HUES48 (cell line): ENCODE measurements at regions not wholly inside any gene's neighbourhood (a gene's known extent, or its start where the extent isn't known, plus 50 kb on each side); places are given as distances from the start of the nearest gene placed in this dataset.

Source experiments
- H3K27ac ChIP-seq: one replicate; pipeline ENCODE4 v1.7.0; 2013; ENCODE audit warnings: low read depth, low read length, inconsistent platforms
- H3K27me3 ChIP-seq: 2 replicates; pipeline ENCODE4 v1.6.1; 2013; ENCODE audit warnings: mild to moderate bottlenecking, low read length; ENCODE audit not compliant: control insufficient read depth, insufficient read depth
- H3K36me3 ChIP-seq: 2 replicates; pipeline ENCODE4 v1.6.1; 2013; ENCODE audit warnings: low read length; ENCODE audit not compliant: control insufficient read depth, insufficient read depth
- H3K4me1 ChIP-seq: 2 replicates; pipeline ENCODE4 v1.6.1; 2013; ENCODE audit warnings: mild to moderate bottlenecking, low read length; ENCODE audit not compliant: control insufficient read depth, insufficient read depth
- H3K4me3 ChIP-seq: 2 replicates; pipeline ENCODE4 v1.5.1; 2013; ENCODE audit warnings: mild to moderate bottlenecking, low read depth, low read length
- H3K9ac ChIP-seq: 2 replicates; pipeline ENCODE4 v1.6.1; 2013; ENCODE audit warnings: mild to moderate bottlenecking, low read depth, low read length, moderate library complexity
- H3K9me3 ChIP-seq: 2 replicates; pipeline ENCODE4 v1.6.1; 2013; ENCODE audit warnings: low read length; ENCODE audit not compliant: control insufficient read depth, insufficient read depth

DNA sequence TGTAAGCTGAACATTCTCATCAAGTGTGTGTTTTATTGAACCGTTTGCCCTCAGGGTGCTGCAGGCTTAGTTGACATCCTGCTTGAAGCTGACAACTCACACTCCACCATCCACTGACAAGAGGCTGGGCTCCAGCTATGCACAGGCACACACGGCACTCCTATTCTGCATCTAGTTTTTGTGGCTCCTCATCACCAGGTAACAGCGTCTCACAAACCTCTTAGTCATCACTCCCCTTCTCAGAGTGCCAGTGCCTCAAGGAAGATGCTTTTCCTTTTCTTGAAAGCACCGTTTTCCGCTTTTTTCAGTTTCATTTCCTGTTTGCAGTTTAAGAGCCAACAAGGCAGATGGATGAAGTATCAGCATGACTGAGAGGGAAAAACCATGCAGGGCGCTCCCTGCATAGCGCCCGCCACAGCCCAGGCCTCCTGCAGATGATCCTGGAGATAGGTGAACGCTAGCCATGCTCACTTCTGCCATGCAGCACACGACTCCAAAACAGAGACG is 491.2 kb downstream of the COG6 start:
- no peaks in the 10 kb centered on the region for H3K27me3 ChIP-seq
- H3K4me3 ChIP-seq = no peak overlapping the region
- no peaks in the 10 kb centered on the region for H3K9me3 ChIP-seq
- peaks cover 7% of the 10 kb centered on the region; the same call in 1 of the 2 replicates for H3K4me1 ChIP-seq
- no peaks in the 10 kb centered on the region for H3K36me3 ChIP-seq
- H3K27ac ChIP-seq = no peak overlapping the region
- no peak overlapping the region for H3K9ac ChIP-seq

DNA sequence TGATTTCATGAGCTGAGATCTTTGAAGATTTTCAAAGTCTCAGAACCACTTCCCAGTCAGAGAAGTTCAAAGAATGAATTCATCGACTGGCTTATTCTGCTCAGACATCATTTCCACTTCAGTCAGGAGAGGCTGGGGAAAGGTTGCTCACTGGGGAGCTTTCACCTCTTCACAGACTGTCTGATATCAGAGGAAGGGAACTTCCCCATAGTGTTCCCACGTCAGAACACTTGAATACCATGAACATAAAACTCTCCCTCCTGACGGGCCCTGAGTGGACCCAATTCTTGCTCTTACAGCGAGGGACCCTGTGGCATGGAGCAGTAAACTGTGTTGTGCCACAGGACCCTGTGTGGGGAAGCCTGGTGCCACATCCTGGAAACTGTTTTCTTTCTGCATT is 492.6 kb downstream of the COG6 start:
- no peak overlapping the region for H3K9ac ChIP-seq
- H3K36me3 ChIP-seq = no peaks in the 10 kb centered on the region
- H3K27me3 ChIP-seq = no peaks in the 10 kb centered on the region
- no peaks in the 10 kb centered on the region for H3K9me3 ChIP-seq
- H3K27ac ChIP-seq = no peak overlapping the region
- peaks cover 7% of the 10 kb centered on the region; the same call in 1 of the 2 replicates for H3K4me1 ChIP-seq
- H3K4me3 ChIP-seq = no peak overlapping the region

DNA sequence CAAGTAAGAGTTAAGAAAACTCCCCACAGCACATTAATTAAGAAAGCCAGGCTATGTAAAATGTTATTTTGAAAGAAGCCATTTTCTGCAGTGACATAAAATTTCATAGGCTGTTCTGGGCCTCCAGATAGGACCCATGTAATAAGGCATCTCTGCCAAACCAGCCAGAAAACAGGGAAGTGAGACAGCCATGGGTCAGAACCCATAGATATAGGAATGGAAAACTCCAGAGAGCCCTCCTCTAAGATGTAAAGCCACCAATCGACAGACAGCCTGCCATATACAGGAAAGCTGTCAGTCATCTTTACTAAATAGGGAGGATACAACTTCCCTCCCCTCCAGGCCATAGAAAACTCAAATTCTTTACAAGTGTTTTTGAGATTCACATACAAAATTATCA is 493.3 kb downstream of the COG6 start:
- no peaks in the 10 kb centered on the region for H3K9me3 ChIP-seq
- no peak overlapping the region for H3K4me3 ChIP-seq
- H3K36me3 ChIP-seq = no peaks in the 10 kb centered on the region
- H3K4me1 ChIP-seq = peaks cover 7% of the 10 kb centered on the region; the same call in 1 of the 2 replicates
- no peak overlapping the region for H3K9ac ChIP-seq
- no peak overlapping the region for H3K27ac ChIP-seq
- no peaks in the 10 kb centered on the region for H3K27me3 ChIP-seq

DNA sequence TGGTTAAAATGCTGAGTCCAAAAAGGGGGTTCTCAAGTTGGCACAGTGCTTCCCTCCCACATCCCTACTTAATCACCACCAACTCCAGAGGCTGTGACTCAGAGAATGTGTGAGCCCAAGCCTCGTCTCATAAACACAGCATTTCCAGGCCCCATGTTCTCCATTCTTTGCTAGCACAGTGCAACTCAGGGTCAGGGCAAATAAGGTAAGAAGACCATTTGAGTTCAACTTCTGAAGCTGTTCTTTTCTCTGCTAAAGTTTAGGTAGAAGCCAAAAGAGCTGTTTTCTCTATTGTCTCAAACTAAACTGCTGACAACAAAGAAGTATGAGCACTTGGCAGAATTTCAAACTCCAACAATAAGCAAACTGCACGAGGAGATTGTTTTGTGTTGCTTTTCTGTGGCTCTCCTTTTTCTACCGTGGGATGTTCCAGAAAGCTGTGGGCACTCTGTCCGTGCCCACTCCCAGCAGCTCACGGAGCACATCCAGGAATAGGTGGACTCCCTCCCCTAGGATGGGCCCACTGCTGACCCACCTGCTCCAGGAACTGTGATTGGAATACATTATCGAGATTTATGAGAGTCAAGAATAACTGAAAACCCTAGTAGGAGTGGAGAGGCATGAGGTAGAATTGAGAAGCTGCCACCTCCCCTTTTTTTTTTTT is 494.3 kb downstream of the COG6 start:
- no peaks in the 10 kb centered on the region for H3K9me3 ChIP-seq

DNA sequence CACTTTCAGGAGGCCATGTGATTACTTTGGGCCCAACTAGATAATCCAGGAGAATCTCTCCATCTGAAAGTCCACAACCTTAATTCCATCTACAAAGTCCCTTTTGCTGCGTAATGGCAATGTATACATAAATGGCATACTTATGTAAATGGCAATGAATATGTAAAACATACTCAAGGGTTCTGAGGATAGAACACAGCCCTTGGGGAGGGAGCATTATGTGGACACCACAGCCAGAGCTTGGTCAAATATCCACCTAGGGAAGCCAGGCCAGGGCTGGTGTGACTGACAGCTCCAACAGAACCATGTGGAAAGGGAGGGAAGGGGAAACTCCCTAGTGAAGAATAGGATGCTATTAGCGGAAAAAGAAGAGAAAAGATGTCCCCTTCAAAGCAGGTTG is 496.2 kb downstream of the COG6 start:
- Histone ChIP-seq H3K27me3 (no peaks in the 10 kb centered on the region), H3K4me1 (0 out of 2 replicates have a peak, but pooled peaks cover 7% of the 10 kb centered on the region), H3K27ac (no peak overlapping the region), H3K9ac (no peak overlapping the region), H3K9me3 (no peaks in the 10 kb centered on the region), H3K4me3 (no peak overlapping the region), H3K36me3 (no peaks in the 10 kb centered on the region)

More for the DNA sequence above, 494.3 kb downstream of the COG6 start:
- peaks cover 7% of the 10 kb centered on the region; the same call in 1 of the 2 replicates for H3K4me1 ChIP-seq
- no peak overlapping the region for H3K4me3 ChIP-seq
- no peak overlapping the region for H3K9ac ChIP-seq
- H3K36me3 ChIP-seq = no peaks in the 10 kb centered on the region
- no peaks in the 10 kb centered on the region for H3K27me3 ChIP-seq
- H3K27ac ChIP-seq = no peak overlapping the region

DNA sequence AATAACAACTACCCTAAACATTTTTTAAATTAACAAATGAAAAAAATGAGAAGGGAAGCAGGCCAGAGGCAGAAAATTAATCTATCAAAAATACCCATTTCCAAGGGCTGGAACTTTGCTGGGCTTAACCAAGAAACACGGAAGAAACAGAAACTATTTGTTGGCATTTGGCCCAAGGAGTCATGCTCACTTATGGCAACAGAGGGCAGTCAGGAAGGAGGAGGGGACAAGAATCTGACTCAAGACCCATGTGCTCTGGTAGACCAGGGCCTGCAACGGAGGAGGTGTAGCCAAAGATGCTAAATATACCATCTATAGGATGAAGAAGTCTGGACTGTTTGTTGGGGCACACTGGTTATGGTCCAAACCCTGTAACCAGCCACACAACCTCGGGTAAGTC is 496.7 kb downstream of the COG6 start:
- Histone ChIP-seq H3K4me1 (0 out of 2 replicates have a peak, but pooled peaks cover 7% of the 10 kb centered on the region), H3K27ac (no peak overlapping the region)

DNA sequence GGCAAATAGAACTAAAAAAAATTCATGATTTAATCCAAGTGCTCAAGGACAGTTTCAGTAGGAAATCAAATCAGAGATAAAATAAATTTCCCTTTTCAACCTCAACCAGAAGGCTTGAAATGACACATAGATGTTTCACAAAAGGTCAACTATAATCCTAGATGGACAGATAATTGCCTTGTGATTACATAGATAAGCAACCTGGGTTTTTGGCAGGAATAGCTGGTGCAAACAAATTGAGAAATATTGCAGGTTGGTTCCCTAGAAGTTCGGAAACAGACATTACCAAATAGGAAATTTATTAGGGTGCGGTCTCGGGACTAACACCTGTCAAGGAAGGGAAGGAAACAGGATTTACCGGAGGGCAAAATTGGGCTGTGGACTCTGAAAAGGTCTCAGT is 497.5 kb downstream of the COG6 start:
- H3K36me3 ChIP-seq = no peaks in the 10 kb centered on the region
- H3K9ac ChIP-seq = no peak overlapping the region
- H3K4me1 ChIP-seq = 0 out of 2 replicates have a peak, but pooled peaks cover 7% of the 10 kb centered on the region
- no peaks in the 10 kb centered on the region for H3K27me3 ChIP-seq
- no peak overlapping the region for H3K27ac ChIP-seq
- H3K9me3 ChIP-seq = no peaks in the 10 kb centered on the region
- H3K4me3 ChIP-seq = no peak overlapping the region

More for the DNA sequence above, 496.7 kb downstream of the COG6 start:
- H3K9ac ChIP-seq = no peak overlapping the region
- H3K4me3 ChIP-seq = no peak overlapping the region
- no peaks in the 10 kb centered on the region for H3K27me3 ChIP-seq
- no peaks in the 10 kb centered on the region for H3K36me3 ChIP-seq
- H3K9me3 ChIP-seq = no peaks in the 10 kb centered on the region

DNA sequence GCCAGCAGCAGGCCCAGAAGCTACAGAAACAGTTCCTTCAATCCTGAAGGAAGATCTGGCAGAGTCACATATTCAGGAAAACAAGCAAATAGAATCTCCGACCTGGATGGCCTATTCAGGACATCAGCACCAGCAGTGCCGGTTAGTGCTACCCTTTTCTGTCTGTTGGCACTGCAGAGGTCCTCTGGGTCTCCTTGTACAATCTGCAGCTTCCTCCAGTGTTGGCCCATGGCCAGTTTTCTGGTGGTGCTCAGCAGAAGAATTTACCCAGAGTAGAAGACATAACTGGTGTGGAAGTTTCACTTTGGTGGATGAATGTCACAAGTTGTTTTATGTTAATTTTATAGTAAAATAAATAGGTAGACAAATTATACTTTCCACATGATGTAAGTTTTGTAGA is 498.1 kb downstream of the COG6 start:
- Histone ChIP-seq H3K27me3 (no peaks in the 10 kb centered on the region), H3K36me3 (no peaks in the 10 kb centered on the region), H3K27ac (no peak overlapping the region), H3K4me3 (no peak overlapping the region), H3K4me1 (0 out of 2 replicates have a peak, but pooled peaks cover 7% of the 10 kb centered on the region), H3K9me3 (no peaks in the 10 kb centered on the region), H3K9ac (no peak overlapping the region)

DNA sequence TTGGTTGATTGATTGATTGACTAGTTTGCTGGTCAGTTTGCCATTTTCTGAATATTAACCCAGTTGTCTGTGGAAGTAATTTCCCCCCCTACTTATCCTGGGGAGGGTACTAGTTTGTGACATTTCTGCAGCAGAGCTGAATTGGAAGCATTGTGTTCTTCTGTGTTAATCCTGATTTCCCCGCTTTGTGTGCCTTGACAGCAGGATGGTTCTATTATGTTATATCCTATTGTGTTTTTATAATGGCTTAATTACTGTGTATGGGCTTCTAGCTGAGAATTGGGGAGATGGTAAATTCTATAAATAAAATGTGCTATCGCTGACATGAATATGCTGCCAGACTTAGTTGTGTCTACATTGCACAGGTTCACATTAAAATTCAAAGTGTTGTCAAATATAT is 499.7 kb downstream of the COG6 start:
- H3K27me3 ChIP-seq = no peaks in the 10 kb centered on the region
- H3K4me3 ChIP-seq = no peak overlapping the region
- no peaks in the 10 kb centered on the region for H3K9me3 ChIP-seq
- H3K27ac ChIP-seq = no peak overlapping the region
- H3K4me1 ChIP-seq = 0 out of 2 replicates have a peak, but pooled peaks cover 7% of the 10 kb centered on the region
- no peaks in the 10 kb centered on the region for H3K36me3 ChIP-seq
- H3K9ac ChIP-seq = no peak overlapping the region

DNA sequence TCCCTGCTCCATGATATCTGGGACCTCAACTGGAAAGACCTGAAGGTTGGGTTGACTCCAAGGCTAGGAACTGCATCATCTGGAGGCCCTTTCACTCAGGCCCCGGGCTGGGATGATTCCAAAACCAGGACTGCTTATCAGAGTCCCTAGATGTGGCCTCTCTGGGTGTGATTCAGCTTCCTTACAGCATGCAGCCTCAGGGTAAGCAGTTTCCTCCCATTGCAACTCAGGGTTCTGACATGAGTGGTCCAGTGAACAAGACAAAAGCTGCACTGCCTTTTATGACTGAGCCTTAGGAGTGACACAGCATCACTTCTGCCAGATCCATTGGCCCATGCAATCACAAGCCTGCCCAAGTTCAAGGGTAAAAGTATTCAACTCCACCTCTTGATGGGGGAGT is 502.8 kb downstream of the COG6 start:
- Histone ChIP-seq H3K27me3 (no peaks in the 10 kb centered on the region), H3K27ac (no peak overlapping the region), H3K4me3 (no peak overlapping the region), H3K9me3 (no peaks in the 10 kb centered on the region), H3K9ac (no peak overlapping the region), H3K4me1 (no peaks in the 10 kb centered on the region), H3K36me3 (no peaks in the 10 kb centered on the region)

DNA sequence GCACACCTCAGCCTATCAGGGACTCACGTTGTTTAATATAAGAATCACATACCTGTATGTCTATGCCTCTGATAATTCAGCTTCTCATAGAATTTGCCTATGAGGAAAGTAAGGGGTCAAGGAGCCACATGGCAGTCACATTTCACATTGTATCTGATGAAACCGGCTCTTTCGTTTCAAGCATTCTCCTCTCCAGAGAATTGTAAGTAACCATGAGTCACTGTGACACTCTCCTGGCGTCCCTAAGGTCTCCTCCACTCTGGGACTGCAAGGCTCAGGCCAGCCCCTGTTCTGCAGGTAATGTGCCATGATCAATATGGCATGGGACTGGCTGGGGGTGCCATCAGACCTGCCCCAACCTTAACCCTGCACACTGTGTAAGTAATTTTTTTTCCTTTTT is 503.3 kb downstream of the COG6 start:
- Histone ChIP-seq H3K36me3 (no peaks in the 10 kb centered on the region), H3K4me3 (no peak overlapping the region), H3K27me3 (no peaks in the 10 kb centered on the region), H3K4me1 (no peaks in the 10 kb centered on the region), H3K9ac (no peak overlapping the region), H3K27ac (no peak overlapping the region), H3K9me3 (no peaks in the 10 kb centered on the region)
